ENCODE measurements at regions not wholly inside any gene's neighbourhood (a gene's known extent, or its start where the extent isn't known, plus 50 kb on each side); places are given as distances from the start of the nearest gene placed in this dataset.
"Not testable (repeated sequence)": the region's sequence is repeated elsewhere in the genome, so short reads cannot be mapped to it uniquely, and the experiment has no call there.

- no peak for DNase-seq (ENCODE audit: low read depth in 2 of 2)
These were observed 367.8 kb upstream of the UMPS start for GRCh38 chr3:124362455-124362854.

- no peak for DNase-seq (ENCODE audit: low read depth in 2 of 2)
These were observed 366.8 kb upstream of the UMPS start for GRCh38 chr3:124363476-124363875.

GRCh38 chr3:124364317-124365020 is 365.8 kb upstream of the UMPS start:
- DNase-seq (ENCODE audit: low read depth in 2 of 2), result no peak

GRCh38 chr3:124366655-124367054 is 363.6 kb upstream of the UMPS start:
- DNase-seq (ENCODE audit: low read depth in 2 of 2), result not testable (repeated sequence)

- DNase-seq (ENCODE audit: low read depth in 2 of 2), result no peak
These were observed 357.5 kb upstream of the UMPS start for GRCh38 chr3:124372775-124373174.

GRCh38 chr3:124373524-124373923 is 356.7 kb upstream of the UMPS start:
- DNase-seq (ENCODE audit: low read depth in 2 of 2), result no peak

GRCh38 chr3:124374583-124374982 is 355.7 kb upstream of the UMPS start:
- DNase-seq (ENCODE audit: low read depth in 2 of 2), result no peak

GRCh38 chr3:124381575-124382333 is 348.5 kb upstream of the UMPS start:
- no peak for DNase-seq (ENCODE audit: low read depth in 2 of 2)

GRCh38 chr3:124383051-124383450 is 347.2 kb upstream of the UMPS start:
- no peak for DNase-seq (ENCODE audit: low read depth in 2 of 2)

- DNase-seq (ENCODE audit: low read depth in 2 of 2), result no peak
These were observed 346.3 kb upstream of the UMPS start for GRCh38 chr3:124383846-124384466.

GRCh38 chr3:124384527-124384926 is 345.7 kb upstream of the UMPS start:
- no peak for DNase-seq (ENCODE audit: low read depth in 2 of 2)

- no peak for DNase-seq (ENCODE audit: low read depth in 2 of 2)
These were observed 344.3 kb upstream of the UMPS start for GRCh38 chr3:124385996-124386395.

- no peak for DNase-seq (ENCODE audit: low read depth in 2 of 2)
These were observed 343.2 kb upstream of the UMPS start for GRCh38 chr3:124386996-124387595.

GRCh38 chr3:124391774-124392173 is 338.5 kb upstream of the UMPS start:
- DNase-seq (ENCODE audit: low read depth in 2 of 2), result no peak

GRCh38 chr3:124393340-124393739 is 336.9 kb upstream of the UMPS start:
- DNase-seq (ENCODE audit: low read depth in 2 of 2), result no peak

GRCh38 chr3:124395162-124395561 is 335.1 kb upstream of the UMPS start:
- no peak for DNase-seq (ENCODE audit: low read depth in 2 of 2)

GRCh38 chr3:124395584-124396338 is 334.5 kb upstream of the UMPS start:
- no peak for DNase-seq (ENCODE audit: low read depth in 2 of 2)

- DNase-seq (ENCODE audit: low read depth in 2 of 2), result no peak
These were observed 333.8 kb upstream of the UMPS start for GRCh38 chr3:124396339-124396950.

- DNase-seq (ENCODE audit: low read depth in 2 of 2), result no peak
These were observed 333.2 kb upstream of the UMPS start for GRCh38 chr3:124397088-124397487.

GRCh38 chr3:124398594-124398993 is 331.7 kb upstream of the UMPS start:
- DNase-seq (ENCODE audit: low read depth in 2 of 2), result no peak

- no peak for DNase-seq (ENCODE audit: low read depth in 2 of 2)
These were observed 328.4 kb upstream of the UMPS start for GRCh38 chr3:124401843-124402242.

Measured in stimulated activated CD4-positive, alpha-beta T cell treated with anti-CD3 and anti-CD28 coated beads, Interleukin-4, amount 100 ng/mL, for 48 hours (primary cell).